H1 (cell line): ENCODE measurements at regions not wholly inside any gene's neighbourhood (a gene's known extent, or its start where the extent isn't known, plus 50 kb on each side); places are given as distances from the start of the nearest gene placed in this dataset.

ENCODE experiments used
- CTCF ChIA-PET: fragments of 300-600 bp; sonication (Branson Sonifier 250); formaldehyde crosslinking; loops from one replicate; lab custom pipeline; 2021; ENCODE audit not compliant: partially characterized antibody; lab: Charles Lee
- POLR2A ChIA-PET: fragments of 300-600 bp; sonication (Branson Sonifier 250); formaldehyde crosslinking; loops from one replicate; lab custom pipeline; 2021; ENCODE audit warnings: inconsistent platforms; ENCODE audit not compliant: partially characterized antibody; lab: Charles Lee
- DNase-seq, 2 experiments: peaks; one replicate each; pipeline versions ENCODE4 v3.0.0 to v3.0.0-alpha.2; 2010 to 2022; ENCODE audit warnings: low spot score in 2 of 2, low read depth in 1 of 2, mixed read lengths in 1 of 2
- FAIRE-seq: peaks from 2 replicates; lab custom pipeline; 2011; peaks lifted over from hg19 to GRCh38; lab: Jason Lieb, UNC
- H2AFZ ChIP-seq: 2 replicates; pipeline ENCODE4 v1.8.1; 2012; ENCODE audit warnings: low read length, inconsistent platforms
- H2AK5ac ChIP-seq: 2 replicates; pipeline ENCODE4 v1.6.1; 2013; ENCODE audit warnings: low read depth, low read length
- H2BK120ac ChIP-seq: replicated peaks from 2 replicates; pipeline ENCODE3; 2013; ENCODE audit warnings: low read depth, low read length, inconsistent platforms
- H2BK12ac ChIP-seq: 2 replicates; pipeline ENCODE4 v1.6.1; 2013; ENCODE audit warnings: low read depth, low read length
- H2BK15ac ChIP-seq: 2 replicates; pipeline ENCODE4 v1.6.1; 2013; ENCODE audit warnings: low read length
- H2BK20ac ChIP-seq: 2 replicates; pipeline ENCODE4 v1.6.1; 2013; ENCODE audit warnings: low read length
- H2BK5ac ChIP-seq: 2 replicates; pipeline ENCODE4 v1.6.1; 2013; ENCODE audit warnings: low read depth, low read length
- H3K14ac ChIP-seq: 2 replicates; pipeline ENCODE4 v1.6.1; 2013; ENCODE audit warnings: inconsistent platforms; ENCODE audit not compliant: insufficient read length
- H3K18ac ChIP-seq: 2 replicates; pipeline ENCODE4 v1.6.1; 2013; ENCODE audit warnings: low read length; ENCODE audit errors: extremely low read depth
- H3K23ac ChIP-seq: 2 replicates; pipeline ENCODE4 v1.6.1; 2013; ENCODE audit warnings: inconsistent platforms; ENCODE audit not compliant: insufficient read length
- H3K23me2 ChIP-seq: 2 replicates; pipeline ENCODE4 v1.6.1; 2013; ENCODE audit warnings: low read depth, low read length
- H3K27ac ChIP-seq: 2 replicates; pipeline ENCODE4 v1.6.1; 2011; ENCODE audit warnings: low read depth, low read length, inconsistent platforms
- H3K27me3 ChIP-seq, 4 experiments: replicated peaks in 1 of 4; 1 replicate in 1 of 4; 2 replicates in 3 of 4; pipeline versions ENCODE4 v1.6.1 to v1.8.1; 2011 to 2013; ENCODE audit warnings: low read length in 3 of 4, mild to moderate bottlenecking in 3 of 4, inconsistent platforms in 2 of 4, mixed read lengths in 2 of 4, moderate library complexity in 1 of 4; ENCODE audit not compliant: control insufficient read depth in 3 of 4, insufficient read depth in 3 of 4; ENCODE audit errors: extremely low read depth in 1 of 4
- H3K36me3 ChIP-seq, 4 experiments: 2 replicates each; pipeline versions ENCODE4 v1.6.1 to v1.8.1; 2011 to 2013; ENCODE audit warnings: mild to moderate bottlenecking in 4 of 4, low read length in 3 of 4, moderate library complexity in 2 of 4, control low read depth in 1 of 4, inconsistent platforms in 1 of 4; ENCODE audit not compliant: insufficient read depth in 4 of 4, control insufficient read depth in 2 of 4
- H3K4ac ChIP-seq: replicated peaks from 2 replicates; pipeline ENCODE3; 2013; ENCODE audit warnings: low read length, low read depth, mixed read lengths, inconsistent platforms; ENCODE audit not compliant: insufficient read length
- H3K4me1 ChIP-seq, 4 experiments: replicated peaks in 1 of 4; 1 replicate in 1 of 4; 2 replicates in 3 of 4; pipeline versions ENCODE4 v1.6.1 to v1.8.1; 2011 to 2013; ENCODE audit warnings: low read length in 3 of 4, inconsistent platforms in 2 of 4, mixed read lengths in 1 of 4; ENCODE audit not compliant: insufficient read depth in 4 of 4, control insufficient read depth in 3 of 4
- H3K4me2 ChIP-seq, 2 experiments: 2 replicates each; pipeline versions ENCODE4 v1.6.1 to v1.8.1; 2011 to 2013; ENCODE audit warnings: low read depth in 2 of 2, low read length in 2 of 2, control low read depth in 1 of 2, inconsistent platforms in 1 of 2, mild to moderate bottlenecking in 1 of 2; ENCODE audit not compliant: insufficient read depth in 1 of 2
- H3K4me3 ChIP-seq, 4 experiments: fragments of 200-600, 300-600 bp in 1 of 4; sonication (generic), shearing (Covaris generic), sonication (Bioruptor Twin) in 1 of 4; 2 replicates each; pipeline versions ENCODE4 v1.5.1 to v1.8.1; 2011 to 2016; ENCODE audit warnings: low read length in 4 of 4, low read depth in 3 of 4, control low read depth in 2 of 4, inconsistent platforms in 2 of 4, mild to moderate bottlenecking in 2 of 4, mixed read lengths in 1 of 4, moderate library complexity in 1 of 4; ENCODE audit not compliant: insufficient read depth in 2 of 4; ENCODE audit errors: extremely low read depth in 1 of 4
- H3K56ac ChIP-seq: replicated peaks from 2 replicates; pipeline ENCODE3; 2013; ENCODE audit warnings: low read depth, mild to moderate bottlenecking, mixed read lengths, low read length, inconsistent platforms; ENCODE audit not compliant: insufficient read length
- H3K79me1 ChIP-seq: 2 replicates; pipeline ENCODE4 v1.6.1; 2013; ENCODE audit warnings: low read depth, low read length, control low read depth
- H3K79me2 ChIP-seq, 2 experiments: 2 replicates each; pipeline versions ENCODE4 v1.6.1 to v1.8.1; 2012 to 2013; ENCODE audit warnings: low read length in 2 of 2, mild to moderate bottlenecking in 2 of 2, inconsistent platforms in 1 of 2; ENCODE audit not compliant: insufficient read depth in 2 of 2, control insufficient read depth in 1 of 2
- H3K9ac ChIP-seq, 4 experiments: replicated peaks in 1 of 4; 1 replicate in 1 of 4; 2 replicates in 3 of 4; pipeline versions ENCODE4 v1.6.1 to v1.8.1; 2011 to 2013; ENCODE audit warnings: low read depth in 3 of 4, low read length in 3 of 4, control low read depth in 2 of 4, mild to moderate bottlenecking in 2 of 4, moderate library complexity in 2 of 4, inconsistent platforms in 1 of 4; ENCODE audit errors: extremely low read depth in 1 of 4
- H3K9me3 ChIP-seq, 2 experiments: 2 replicates each; pipeline versions ENCODE4 v1.6.1 to v1.8.1; 2012 to 2013; ENCODE audit warnings: mild to moderate bottlenecking in 2 of 2, moderate library complexity in 2 of 2, control low read depth in 1 of 2, inconsistent platforms in 1 of 2, low read depth in 1 of 2, low read length in 1 of 2, mixed read lengths in 1 of 2; ENCODE audit not compliant: insufficient read depth in 2 of 2
- H4K20me1 ChIP-seq, 2 experiments: replicated peaks in 1 of 2; 2 replicates each; pipeline versions ENCODE3 to v1.8.1; 2011 to 2013; ENCODE audit warnings: inconsistent platforms in 2 of 2, low read length in 2 of 2, mild to moderate bottlenecking in 1 of 2; ENCODE audit not compliant: insufficient read depth in 2 of 2, control insufficient read depth in 1 of 2
- H4K5ac ChIP-seq: 2 replicates; pipeline ENCODE4 v1.6.1; 2013; ENCODE audit warnings: low read length, low read depth, mixed read lengths, inconsistent platforms; ENCODE audit not compliant: insufficient read length
- H4K8ac ChIP-seq: 2 replicates; pipeline ENCODE4 v1.8.0; 2013; ENCODE audit warnings: mild to moderate bottlenecking, moderate library complexity, low read length, inconsistent platforms; ENCODE audit not compliant: insufficient read depth; ENCODE audit errors: extremely low read depth
- H4K91ac ChIP-seq: replicated peaks from 2 replicates; pipeline ENCODE3; 2013; ENCODE audit warnings: low read length, mixed read lengths, inconsistent platforms; ENCODE audit not compliant: insufficient read length
- BCL11A ChIP-seq, 2 experiments: IDR thresholded peaks; one replicate each; pipeline ENCODE4 v1.6.1; 2011; ENCODE audit warnings: low read depth in 2 of 2, low read length in 2 of 2, mild to moderate bottlenecking in 2 of 2
- BRCA1 ChIP-seq: IDR thresholded peaks from 2 replicates; pipeline ENCODE4 v1.6.1; 2012; ENCODE audit warnings: low read depth, low read length, improper control_type of control experiment
- CBX8 ChIP-seq: fragments of 300-800, 300-1000 bp; sonication (generic); IDR thresholded peaks from 2 replicates; pipeline ENCODE4 v1.7.1; 2016; ENCODE audit warnings: low read depth, low read length, borderline replicate concordance
- CHD1 ChIP-seq: IDR thresholded peaks from 2 replicates; pipeline ENCODE4 v1.6.1; 2012; ENCODE audit warnings: low read depth, low read length, improper control_type of control experiment
- FOSL1 ChIP-seq: IDR thresholded peaks from 2 replicates; pipeline ENCODE4 v1.6.1; 2011; ENCODE audit warnings: mild to moderate bottlenecking, low read depth, low read length, moderate library complexity; ENCODE audit not compliant: insufficient read depth
- JUN ChIP-seq: IDR thresholded peaks from 2 replicates; pipeline ENCODE4 v1.6.1; 2011; ENCODE audit warnings: low read depth, mild to moderate bottlenecking, improper control_type of control experiment, low read length
- MAFK ChIP-seq: IDR thresholded peaks from 2 replicates; pipeline ENCODE4 v1.6.1; 2012; ENCODE audit warnings: low read depth, mild to moderate bottlenecking, improper control_type of control experiment, low read length
- POU5F1 ChIP-seq: IDR thresholded peaks from 2 replicates; pipeline ENCODE4 v1.6.1; 2011; ENCODE audit warnings: low read depth, mild to moderate bottlenecking, low read length, moderate library complexity
- SP2 ChIP-seq: IDR thresholded peaks from 2 replicates; pipeline ENCODE4 v1.6.1; 2012; ENCODE audit warnings: mild to moderate bottlenecking, low read length, inconsistent platforms
- TBP ChIP-seq: IDR thresholded peaks from 2 replicates; pipeline ENCODE4 v1.6.1; 2011; ENCODE audit warnings: low read depth, low read length, improper control_type of control experiment
- YY1 ChIP-seq: IDR thresholded peaks from 2 replicates; pipeline ENCODE4 v1.6.1; 2011; ENCODE audit warnings: low read depth, mild to moderate bottlenecking, low read length
- WGBS, 2 experiments: shearing (Covaris generic) in 1 of 2; methylation state at CpG; one replicate each; pipeline versions ENCODE4 v1.1.6 to v1.1.7; 2013 to 2015; ENCODE audit warnings: low lambda C conversion rate in 2 of 2, mixed read lengths in 2 of 2, inconsistent platforms in 1 of 2, low coverage in 1 of 2, missing lambda C conversion rate in 1 of 2; ENCODE audit not compliant: insufficient replicate concordance in 2 of 2, insufficient coverage in 1 of 2, insufficient read length in 1 of 2; ENCODE audit errors: extremely low coverage in 1 of 2, missing lambda C conversion rate in 1 of 2; 5-methylcytosine and 5-hydroxymethylcytosine counted together
- TF ChIP-seq, protein P1 (sequence below): IDR thresholded peaks from 2 replicates; pipeline ENCODE4 v1.6.1; 2012; ENCODE audit warnings: low read length, inconsistent platforms

DNA sequence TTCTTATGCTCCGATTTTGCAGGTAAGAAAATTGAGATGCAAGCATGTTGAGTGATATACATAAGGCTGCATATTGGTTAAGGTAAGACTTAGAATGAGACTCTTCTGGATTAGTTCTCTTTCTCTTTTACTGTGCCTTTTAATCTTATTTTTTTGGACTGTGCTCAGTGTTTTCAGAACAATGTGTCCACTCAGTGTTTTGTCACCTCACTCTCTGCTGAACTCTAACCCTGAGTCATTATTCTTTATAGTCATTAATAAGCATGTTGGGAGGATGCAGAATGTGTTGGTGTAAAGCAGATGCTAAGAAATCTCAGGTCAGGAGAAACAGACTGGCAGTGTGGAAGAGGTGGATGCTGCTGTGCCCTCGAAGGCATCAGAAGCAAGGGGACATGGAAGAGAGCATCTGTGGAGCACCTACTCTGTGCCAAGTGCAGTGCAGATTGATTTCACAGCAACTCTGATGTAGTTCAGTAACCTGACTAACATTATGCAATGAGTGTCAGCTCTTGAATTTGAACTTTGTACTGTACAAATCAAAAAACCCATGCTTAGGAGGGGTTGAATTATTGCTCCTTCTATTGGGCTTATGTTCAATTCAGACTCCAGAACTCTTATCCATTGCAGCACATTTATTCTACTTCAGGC lies 80.7 kb upstream of the LARGE1 start:
- DNase-seq (no peak), FAIRE-seq (no peak)
- Histone ChIP-seq H3K56ac (no peak overlapping the region), H3K4me1 (no peaks in the 10 kb centered on the region), H3K4ac (no peak overlapping the region), H3K4me3 (no peak overlapping the region), H3K9ac (no peak overlapping the region), H3K23me2 (no peaks in the 10 kb centered on the region; the same call in 1 of the 2 replicates), H4K8ac (no peak overlapping the region), H3K27me3 (no peaks in the 10 kb centered on the region), H3K23ac (no peak overlapping the region), H2BK5ac (no peak overlapping the region), H2AK5ac (no peak overlapping the region), H2BK120ac (no peak overlapping the region), H2BK12ac (no peak overlapping the region), H3K4me2 (no peak overlapping the region), H2BK15ac (no peak overlapping the region), H4K5ac (no peak overlapping the region), H3K27ac (no peak overlapping the region), H3K79me2 (no peaks in the 10 kb centered on the region), H3K9me3 (peaks cover 25 to 33% of the 10 kb centered on the region in 2 experiments), H4K91ac (no peak overlapping the region), H3K79me1 (no peaks in the 10 kb centered on the region), H3K14ac (no peak overlapping the region), H4K20me1 (no peaks in the 10 kb centered on the region), H3K36me3 (no peaks in the 10 kb centered on the region; a peak in 1 of 8 replicates), H3K18ac (no peak overlapping the region), H2BK20ac (no peak overlapping the region), H2AFZ (no peak overlapping the region)
- WGBS, 2 experiments: 86% methylated on average over 2 of the region's 2 CpGs; no CpG with 5 or more reads in 1 of the 2 experiments
- ChIA-PET CTCF (no interaction called here), POLR2A (no interaction called here)
- TF ChIP-seq JUN (no peak), CHD1 (no peak), FOSL1 (no peak), SP2 (no peak), TBP (no peak), MAFK (no peak), BCL11A (IDR thresholded peaks at IDR 0.05; ENCODE audit: low read depth in 2 of 2, low read length in 2 of 2) (no peak), BRCA1 (no peak), YY1 (no peak), CBX8 (no peak), POU5F1 (no peak)
- TF ChIP-seq, protein P1, sequence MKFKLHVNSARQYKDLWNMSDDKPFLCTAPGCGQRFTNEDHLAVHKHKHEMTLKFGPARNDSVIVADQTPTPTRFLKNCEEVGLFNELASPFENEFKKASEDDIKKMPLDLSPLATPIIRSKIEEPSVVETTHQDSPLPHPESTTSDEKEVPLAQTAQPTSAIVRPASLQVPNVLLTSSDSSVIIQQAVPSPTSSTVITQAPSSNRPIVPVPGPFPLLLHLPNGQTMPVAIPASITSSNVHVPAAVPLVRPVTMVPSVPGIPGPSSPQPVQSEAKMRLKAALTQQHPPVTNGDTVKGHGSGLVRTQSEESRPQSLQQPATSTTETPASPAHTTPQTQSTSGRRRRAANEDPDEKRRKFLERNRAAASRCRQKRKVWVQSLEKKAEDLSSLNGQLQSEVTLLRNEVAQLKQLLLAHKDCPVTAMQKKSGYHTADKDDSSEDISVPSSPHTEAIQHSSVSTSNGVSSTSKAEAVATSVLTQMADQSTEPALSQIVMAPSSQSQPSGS: no peak
